ENCODE measurements at regions not wholly inside any gene's neighbourhood (a gene's known extent, or its start where the extent isn't known, plus 50 kb on each side); places are given as distances from the start of the nearest gene placed in this dataset.

DNA sequence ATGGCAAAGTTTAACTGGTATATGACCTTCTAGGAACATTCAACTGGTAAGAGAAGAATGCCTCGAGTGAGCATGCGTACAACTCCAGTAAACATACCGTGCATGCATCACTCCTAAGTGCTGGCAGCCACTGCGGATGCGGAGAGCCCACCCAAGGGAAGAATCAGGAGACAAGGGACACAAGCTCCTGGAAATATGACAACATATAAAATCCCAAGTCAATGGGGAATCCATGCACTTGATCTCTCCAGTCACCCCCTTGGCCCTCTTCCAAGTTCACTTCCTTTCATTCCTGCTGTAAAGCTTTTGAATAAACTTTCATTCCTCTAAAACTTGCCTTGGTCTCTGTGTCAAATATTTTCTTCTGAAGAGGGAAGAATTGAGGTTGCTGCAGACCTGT lies 168.7 kb upstream of the TMCC3 start:
- TF ChIP-seq CTCF (IDR thresholded peaks at IDR 0.05; ENCODE audit: low read length) (no peak), EZH2 (IDR thresholded peaks at IDR 0.05; ENCODE audit: borderline replicate concordance, low read length) (no peak)
